Stimulated activated CD4-positive, alpha-beta T cell treated with anti-CD3 and anti-CD28 coated beads, Interleukin-15, amount 100 ng/mL, for 48 hours (primary cell): ENCODE measurements at regions not wholly inside any gene's neighbourhood (a gene's known extent, or its start where the extent isn't known, plus 50 kb on each side); places are given as distances from the start of the nearest gene placed in this dataset.
"Not testable (repeated sequence)": the region's sequence is repeated elsewhere in the genome, so short reads cannot be mapped to it uniquely, and the experiment has no call there.

Experiments used
- DNase-seq, 2 donors: peaks; one replicate each; pipeline ENCODE4 v3.0.0-alpha.2; 2020; ENCODE audit warnings: low read depth in 2 of 2

GRCh38 chr9:7626571-7627029 is 173.0 kb downstream of the DMAC1 start:
- peak in 1 of 2 donors; percentile 4 for DNase-seq

- no peak for DNase-seq
These were observed 177.1 kb downstream of the DMAC1 start for GRCh38 chr9:7622481-7622880.

- no peak for DNase-seq
These were observed 184.2 kb downstream of the DMAC1 start for GRCh38 chr9:7615344-7615743.

- no peak for DNase-seq
These were observed 185.6 kb downstream of the DMAC1 start for GRCh38 chr9:7613931-7614330.

- DNase-seq, result no peak
These were observed 191.3 kb downstream of the DMAC1 start for GRCh38 chr9:7608261-7608660.

GRCh38 chr9:7607421-7607820 is 192.2 kb downstream of the DMAC1 start:
- no peak for DNase-seq

GRCh38 chr9:7606591-7606990 is 193.0 kb downstream of the DMAC1 start:
- no peak for DNase-seq

GRCh38 chr9:7601739-7602138 is 197.8 kb downstream of the DMAC1 start:
- DNase-seq, result no peak

GRCh38 chr9:7597716-7598115 is 201.9 kb downstream of the DMAC1 start:
- DNase-seq, result no peak

- no peak for DNase-seq
These were observed 207.0 kb downstream of the DMAC1 start for GRCh38 chr9:7592321-7593316.

- DNase-seq, result no peak
These were observed 208.1 kb downstream of the DMAC1 start for GRCh38 chr9:7591501-7591900.

GRCh38 chr9:7580568-7580967 is 219.0 kb downstream of the DMAC1 start:
- no peak for DNase-seq

- DNase-seq, result no peak
These were observed 220.2 kb downstream of the DMAC1 start for GRCh38 chr9:7579351-7579750.

GRCh38 chr9:7578951-7579350 is 220.6 kb downstream of the DMAC1 start:
- DNase-seq, result no peak

GRCh38 chr9:7570107-7570720 is 229.4 kb downstream of the DMAC1 start:
- DNase-seq, result peak; percentile 27 to 50

GRCh38 chr9:7567687-7568086 is 231.9 kb downstream of the DMAC1 start:
- DNase-seq, result no peak

- DNase-seq, result no peak
These were observed 238.0 kb downstream of the DMAC1 start for GRCh38 chr9:7561527-7562080.

- DNase-seq, result no peak
These were observed 238.8 kb downstream of the DMAC1 start for GRCh38 chr9:7560669-7561305.

GRCh38 chr9:7554699-7555098 is 244.9 kb downstream of the DMAC1 start:
- DNase-seq, result no peak

- not testable (repeated sequence) for DNase-seq
These were observed 246.9 kb downstream of the DMAC1 start for GRCh38 chr9:7552706-7553105.

- DNase-seq, result no peak
These were observed 250.3 kb downstream of the DMAC1 start for GRCh38 chr9:7549249-7549648.

GRCh38 chr9:7546261-7546660 is 253.3 kb downstream of the DMAC1 start:
- DNase-seq, result no peak
